GM23338 (cell line): ENCODE measurements at regions not wholly inside any gene's neighbourhood (a gene's known extent, or its start where the extent isn't known, plus 50 kb on each side); places are given as distances from the start of the nearest gene placed in this dataset.

ENCODE experiments used
- CREB1 ChIP-seq: fragments of 250-450 bp; sonication (Bioruptor Pico); IDR thresholded peaks from 2 replicates; pipeline ENCODE4 v1.5.0; 2020; ENCODE audit warnings: low read depth, mild to moderate bottlenecking, moderate library complexity
- CTCF ChIP-seq, 2 experiments: fragments of 200-600 bp in 1 of 2; sonication (generic) in 1 of 2; conservative IDR thresholded peaks; 2 replicates each; pipeline versions ENCODE4 v1.5.1 to v1.6.1; 2016 to 2017; ENCODE audit warnings: antibody characterized with exemption in 2 of 2, low read depth in 2 of 2, mild to moderate bottlenecking in 2 of 2, moderate library complexity in 1 of 2
- EZH2 ChIP-seq: fragments of 200-600 bp; sonication (generic); IDR thresholded peaks from one replicate; pipeline ENCODE4 v1.8.0; 2017; ENCODE audit warnings: antibody characterized with exemption, mild to moderate bottlenecking, low read depth; ENCODE audit not compliant: unreplicated experiment
- EZH2phosphoT487 ChIP-seq: fragments of 200-600 bp; sonication (generic); IDR thresholded peaks from one replicate; pipeline ENCODE4 v1.8.1; 2018; ENCODE audit warnings: antibody characterized with exemption; ENCODE audit not compliant: unreplicated experiment
- JUNB ChIP-seq: IDR thresholded peaks from one replicate; pipeline ENCODE4 v1.6.1; 2016; ENCODE audit warnings: antibody characterized with exemption; ENCODE audit not compliant: unreplicated experiment
- NANOG ChIP-seq: IDR thresholded peaks from 2 replicates; pipeline ENCODE4 v1.6.1; 2016; ENCODE audit warnings: antibody characterized with exemption, borderline replicate concordance
- POLR2AphosphoS5 ChIP-seq: IDR thresholded peaks from 2 replicates; pipeline ENCODE4 v1.6.1; 2016; ENCODE audit warnings: antibody characterized with exemption, low read depth
- REST ChIP-seq: IDR thresholded peaks from one replicate; pipeline ENCODE4 v1.6.1; 2018; ENCODE audit warnings: antibody characterized with exemption; ENCODE audit not compliant: unreplicated experiment
- STAT1 ChIP-seq: IDR thresholded peaks from one replicate; pipeline ENCODE4 v1.6.1; 2016; ENCODE audit warnings: antibody characterized with exemption; ENCODE audit not compliant: unreplicated experiment

DNA sequence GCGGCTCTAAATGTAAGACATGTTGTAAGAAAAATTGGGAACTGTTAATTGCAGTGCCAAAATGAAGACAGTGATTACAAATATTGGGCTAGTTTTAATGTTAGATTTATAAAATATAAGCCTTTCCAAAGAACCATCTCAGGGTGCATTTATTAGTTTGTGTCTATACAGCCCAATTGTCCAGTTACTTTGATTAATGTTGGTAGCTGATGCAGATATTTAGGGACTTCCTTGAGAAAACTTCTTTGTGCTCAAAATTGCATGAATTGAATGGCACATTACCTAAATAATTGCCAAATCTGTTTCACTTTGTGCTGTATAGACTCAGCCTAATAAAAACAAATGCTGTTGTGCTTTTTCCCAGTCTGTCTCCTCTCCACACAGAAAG is 83.7 kb downstream of the DAD1 start:
- no peak for TF ChIP-seq CTCF (conservative IDR thresholded peaks at IDR 0.05; ENCODE audit: low read depth in 2 of 2)
- TF ChIP-seq EZH2phosphoT487 = no peak
- no peak for TF ChIP-seq POLR2AphosphoS5
- no peak for TF ChIP-seq EZH2
- TF ChIP-seq NANOG = no peak
- TF ChIP-seq JUNB = no peak
- no peak for TF ChIP-seq CREB1 (CRISPR knock-in tag)
- no peak for TF ChIP-seq STAT1
- TF ChIP-seq REST = no peak
